PC-9 (cell line): ENCODE measurements at regions not wholly inside any gene's neighbourhood (a gene's known extent, or its start where the extent isn't known, plus 50 kb on each side); places are given as distances from the start of the nearest gene placed in this dataset.

Source experiments
- BruUV-seq: library from RNA; stranded (reverse); fragments of 400-500 nt; replicated peaks from 2 replicates; lab custom pipeline; 2021; lab: Mats Ljungman, UMichigan
- CTCF ChIA-PET: fragments of 300-600 bp; sonication (Branson Sonifier 250); formaldehyde crosslinking; loops from one replicate; lab custom pipeline; 2022; ENCODE audit warnings: antibody characterized with exemption; lab: Charles Lee
- POLR2A ChIA-PET: fragments of 300-600 bp; sonication (Branson Sonifier 250); formaldehyde crosslinking; loops from one replicate; lab custom pipeline; 2022; ENCODE audit warnings: antibody characterized with exemption; ENCODE audit not compliant: unreplicated experiment; lab: Charles Lee
- DNase-seq, 2 experiments: peaks; one replicate each; pipeline versions ENCODE4 v3.0.0 to v3.0.0-alpha.2; 2015 to 2022; ENCODE audit warnings: mixed read lengths in 1 of 2
- H2AFZ ChIP-seq: fragments of 200-600 bp; sonication (generic); 2 replicates; pipeline ENCODE4 v1.8.1; 2017; ENCODE audit warnings: antibody characterized with exemption
- H3F3A ChIP-seq: fragments of 200-600 bp; sonication (generic); 2 replicates; pipeline ENCODE4 v1.8.1; 2017; ENCODE audit warnings: antibody characterized with exemption, mild to moderate bottlenecking, low read depth; ENCODE audit not compliant: insufficient read depth
- H3K27ac ChIP-seq: fragments of 200-600 bp; sonication (generic); 2 replicates; pipeline ENCODE4 v1.6.1; 2016; ENCODE audit warnings: mixed run types
- H3K27me3 ChIP-seq: fragments of 200-600 bp; sonication (generic); 2 replicates; pipeline ENCODE4 v1.6.1; 2016; ENCODE audit warnings: low read depth, mixed run types; ENCODE audit not compliant: insufficient read depth
- H3K36me3 ChIP-seq: fragments of 200-600 bp; sonication (generic); 2 replicates; pipeline ENCODE4 v1.6.1; 2016; ENCODE audit warnings: low read depth, mixed run types
- H3K4me1 ChIP-seq: fragments of 200-600 bp; sonication (generic); replicated peaks from 2 replicates; pipeline ENCODE4 v1.6.1; 2016; ENCODE audit warnings: mixed run types; ENCODE audit not compliant: insufficient read depth
- H3K4me2 ChIP-seq: fragments of 200-600 bp; sonication (generic); 2 replicates; pipeline ENCODE4 v1.6.1; 2017; ENCODE audit warnings: mixed run types
- H3K4me3 ChIP-seq: fragments of 200-600 bp; sonication (generic); 2 replicates; pipeline ENCODE4 v1.6.1; 2016; ENCODE audit warnings: mixed run types
- H3K79me2 ChIP-seq: fragments of 200-600 bp; sonication (generic); 2 replicates; pipeline ENCODE4 v1.6.1; 2017; ENCODE audit warnings: low read depth, mixed run types
- H3K9me2 ChIP-seq: fragments of 200-600 bp; sonication (generic); 2 replicates; pipeline ENCODE4 v1.8.1; 2017; ENCODE audit warnings: mild to moderate bottlenecking; ENCODE audit not compliant: insufficient read depth
- H3K9me3 ChIP-seq: fragments of 200-600 bp; sonication (generic); 2 replicates; pipeline ENCODE4 v1.8.1; 2016; ENCODE audit warnings: low read depth; ENCODE audit not compliant: insufficient read depth
- H4K20me1 ChIP-seq: fragments of 200-600 bp; sonication (generic); 2 replicates; pipeline ENCODE4 v1.8.1; 2017; ENCODE audit not compliant: insufficient read depth
- CTCF ChIP-seq: fragments of 200-600 bp; sonication (generic); conservative IDR thresholded peaks from 2 replicates; pipeline ENCODE4 v1.6.1; 2017; ENCODE audit warnings: mixed run types, antibody characterized with exemption, mild to moderate bottlenecking, moderate library complexity
- EZH2 ChIP-seq: fragments of 200-600 bp; sonication (generic); IDR thresholded peaks from 2 replicates; pipeline ENCODE4 v1.8.0; 2017; ENCODE audit warnings: antibody characterized with exemption, low read depth
- intact Hi-C: fragments of 100-400 bp; cut with micrococcal nuclease; formaldehyde crosslinking; loops from one replicate; pipeline ENCODE4 v1.10.0; 2022; ENCODE audit not compliant: unreplicated experiment

DNA sequence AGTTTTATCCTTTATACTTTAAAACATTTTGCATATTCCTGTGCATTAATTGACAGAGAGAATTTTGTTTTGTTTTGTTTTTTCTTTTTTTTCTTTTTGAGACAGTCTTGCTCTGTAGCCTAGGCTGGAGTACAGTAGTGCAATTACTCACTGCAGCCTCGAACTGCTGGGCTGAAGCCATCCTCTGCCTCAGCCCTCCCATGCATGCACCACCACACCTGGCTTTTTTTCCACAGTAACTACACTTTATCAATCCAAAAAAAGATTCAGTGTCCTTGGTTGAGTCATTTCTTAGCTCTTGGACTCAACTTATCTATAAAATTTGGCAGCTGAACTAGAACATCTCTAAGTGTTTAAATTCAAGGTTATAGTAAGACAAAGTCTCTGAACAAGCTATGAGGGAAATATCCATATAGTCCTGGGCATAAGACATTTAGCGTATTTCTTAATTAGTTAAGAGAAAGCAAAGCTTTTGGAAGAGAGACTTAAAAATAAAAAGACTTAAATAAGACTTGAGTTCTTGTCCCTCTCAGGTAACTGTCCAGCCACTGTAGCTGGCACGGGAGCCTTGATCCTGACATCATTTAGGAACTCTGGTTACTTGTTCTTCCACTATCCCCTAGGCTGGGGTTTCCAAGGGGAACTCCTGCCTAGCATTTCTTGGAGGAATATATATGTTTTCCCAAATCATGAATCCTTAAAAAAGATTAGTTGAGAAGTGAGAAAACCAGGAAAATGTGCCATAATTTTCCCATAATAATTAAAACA, 300.1 kb downstream of the HACE1 start:
- Histone ChIP-seq H3K4me1 (no peaks in the 10 kb centered on the region), H3K4me3 (no peak overlapping the region), H3K4me2 (no peak overlapping the region), H3K79me2 (no peaks in the 10 kb centered on the region), H3F3A (no peaks in the 10 kb centered on the region), H3K27me3 (no peaks in the 10 kb centered on the region), H4K20me1 (no peaks in the 10 kb centered on the region), H3K9me3 (no peaks in the 10 kb centered on the region), H3K36me3 (no peaks in the 10 kb centered on the region), H3K27ac (no peak overlapping the region), H3K9me2 (no peaks in the 10 kb centered on the region), H2AFZ (no peak overlapping the region)
- intact Hi-C loops = no loop called here
- no TSS peak for BruUV-seq
- ChIA-PET POLR2A (no interaction called here), CTCF (no interaction called here)
- no peak for TF ChIP-seq CTCF
- no peak for TF ChIP-seq EZH2
- DNase-seq = no peak

DNA sequence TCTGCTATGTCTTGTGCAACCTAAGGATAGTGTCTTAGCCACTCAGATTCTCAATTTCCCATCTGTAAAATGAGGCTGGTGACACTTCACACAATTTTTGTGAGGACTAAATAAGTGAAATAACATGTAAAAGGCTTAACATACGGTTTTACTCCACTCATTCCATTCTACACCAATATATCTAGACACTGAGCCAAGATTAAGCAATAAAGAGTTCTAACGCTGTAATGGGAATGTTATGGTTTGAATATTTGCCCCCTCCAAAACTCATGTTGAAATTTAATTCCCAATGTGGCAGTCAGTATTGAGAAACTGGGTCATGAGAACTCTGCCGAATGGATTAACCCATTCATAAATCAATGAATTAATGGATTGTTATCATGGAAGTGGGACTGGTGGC, 301.0 kb downstream of the HACE1 start:
- Histone ChIP-seq H4K20me1 (no peaks in the 10 kb centered on the region), H3K36me3 (no peaks in the 10 kb centered on the region), H3K4me1 (no peaks in the 10 kb centered on the region), H3K9me2 (no peaks in the 10 kb centered on the region), H3K27ac (no peak overlapping the region), H3K79me2 (no peaks in the 10 kb centered on the region), H3K9me3 (no peaks in the 10 kb centered on the region), H2AFZ (no peak overlapping the region), H3K4me3 (no peak overlapping the region), H3K4me2 (no peak overlapping the region), H3F3A (no peaks in the 10 kb centered on the region), H3K27me3 (no peaks in the 10 kb centered on the region)
- no TSS peak for BruUV-seq
- TF ChIP-seq EZH2 (no peak), CTCF (no peak)
- ChIA-PET CTCF (no interaction called here), POLR2A (no interaction called here)
- no peak for DNase-seq
- intact Hi-C loops = no loop called here

DNA sequence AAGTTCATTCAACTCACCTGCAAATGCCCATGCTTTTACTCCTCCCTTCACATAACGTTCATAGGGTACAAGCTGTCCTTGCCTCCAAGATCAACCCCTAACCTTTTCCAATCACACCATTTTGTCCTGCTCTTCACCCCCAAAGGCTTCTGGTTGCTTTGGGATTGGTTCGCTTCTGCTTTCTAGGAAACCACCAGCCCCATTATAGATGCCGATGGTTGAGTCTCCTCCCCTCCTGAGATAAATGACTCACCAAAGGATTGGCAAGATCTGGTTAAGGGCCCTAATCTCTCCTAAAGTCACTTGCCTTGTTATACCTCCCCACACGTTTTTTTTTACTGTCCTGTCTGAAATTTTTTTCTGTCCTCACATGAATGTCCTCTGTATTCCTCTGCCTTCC, 311.4 kb downstream of the HACE1 start:
- CTCF ChIA-PET = no interaction called here
- no peaks in the 10 kb centered on the region for H3F3A ChIP-seq
- POLR2A ChIA-PET = no interaction called here

More for the DNA sequence above, 311.4 kb downstream of the HACE1 start:
- Histone ChIP-seq H3K4me3 (no peak overlapping the region), H3K9me3 (no peaks in the 10 kb centered on the region), H3K27ac (no peak overlapping the region), H3K4me2 (no peak overlapping the region), H3K4me1 (no peaks in the 10 kb centered on the region), H2AFZ (no peak overlapping the region), H3K36me3 (no peaks in the 10 kb centered on the region), H3K9me2 (no peaks in the 10 kb centered on the region), H3K79me2 (no peaks in the 10 kb centered on the region), H4K20me1 (no peaks in the 10 kb centered on the region), H3K27me3 (no peaks in the 10 kb centered on the region)
- BruUV-seq = no TSS peak
- DNase-seq = no peak
- TF ChIP-seq EZH2 = no peak
- TF ChIP-seq CTCF = no peak
- intact Hi-C loops = no loop called here
